NCI-H446 treated with DMSO at 0.1 percent for 48 hours (cell line): ENCODE measurements at regions not wholly inside any gene's neighbourhood (a gene's known extent, or its start where the extent isn't known, plus 50 kb on each side); places are given as distances from the start of the nearest gene placed in this dataset.

Experiments used
- DNase-seq: peaks from one replicate; lab custom pipeline; 2025; lab: John Stamatoyannopoulos, UW

GRCh38 chr1:10897981-10898728, 101.7 kb upstream of the CASZ1 start:
- no peak for DNase-seq

- no peak for DNase-seq
These were observed 102.5 kb upstream of the CASZ1 start for GRCh38 chr1:10898921-10899320.

- no peak for DNase-seq
These were observed 103.2 kb upstream of the CASZ1 start for GRCh38 chr1:10899490-10900250.

GRCh38 chr1:10900251-10900651, 103.8 kb upstream of the CASZ1 start:
- no peak for DNase-seq

GRCh38 chr1:10900691-10901090, 104.2 kb upstream of the CASZ1 start:
- no peak for DNase-seq

- no peak for DNase-seq
These were observed 104.8 kb upstream of the CASZ1 start for GRCh38 chr1:10901091-10901890.

GRCh38 chr1:10901891-10902805, 105.7 kb upstream of the CASZ1 start:
- no peak for DNase-seq

GRCh38 chr1:10903421-10903820, 107.0 kb upstream of the CASZ1 start:
- DNase-seq, result no peak

GRCh38 chr1:10903821-10904220, 107.4 kb upstream of the CASZ1 start:
- DNase-seq, result no peak

- no peak for DNase-seq
These were observed 107.8 kb upstream of the TARDBP start for GRCh38 chr1:10904396-10905358.

GRCh38 chr1:10905841-10906655, 106.4 kb upstream of the TARDBP start:
- DNase-seq, result no peak

- no peak for DNase-seq
These were observed 105.5 kb upstream of the TARDBP start for GRCh38 chr1:10906866-10907519.

GRCh38 chr1:10908266-10908665, 104.2 kb upstream of the TARDBP start:
- no peak for DNase-seq

- no peak for DNase-seq
These were observed 102.5 kb upstream of the TARDBP start for GRCh38 chr1:10909697-10910680.

- DNase-seq, result no peak
These were observed 101.6 kb upstream of the TARDBP start for GRCh38 chr1:10910681-10911489.

GRCh38 chr1:10911490-10912166, 100.8 kb upstream of the TARDBP start:
- DNase-seq, result no peak
